Neural crest cell (in vitro differentiated cells): ENCODE measurements at regions not wholly inside any gene's neighbourhood (a gene's known extent, or its start where the extent isn't known, plus 50 kb on each side); places are given as distances from the start of the nearest gene placed in this dataset.

Source experiments
- DNase-seq: peaks from one replicate; pipeline ENCODE4 v3.0.0; 2021; ENCODE audit warnings: low read depth, mixed read lengths, low spot score
- H3K27ac Mint-ChIP-seq: one replicate; pipeline ENCODE4 v1.8.0; 2021; ENCODE audit warnings: mild to moderate bottlenecking, mixed read lengths; ENCODE audit not compliant: unreplicated experiment
- H3K27me3 Mint-ChIP-seq: 2 replicates; pipeline ENCODE4 v1.8.0; 2021; ENCODE audit warnings: low read depth, mild to moderate bottlenecking, mixed read lengths
- H3K36me3 Mint-ChIP-seq: 2 replicates; pipeline ENCODE4 v1.8.0; 2021; ENCODE audit warnings: low read depth, mild to moderate bottlenecking, mixed read lengths
- H3K4me1 Mint-ChIP-seq: 2 replicates; pipeline ENCODE4 v1.8.0; 2021; ENCODE audit warnings: mixed read lengths
- H3K4me3 Mint-ChIP-seq: one replicate; pipeline ENCODE4 v1.8.0; 2021; ENCODE audit warnings: mild to moderate bottlenecking, mixed read lengths
- H3K9me3 Mint-ChIP-seq: 2 replicates; pipeline ENCODE4 v1.8.0; 2021; ENCODE audit warnings: mixed read lengths
- CTCF ChIP-seq: fragments of 200-600 bp; sonication (generic); conservative IDR thresholded peaks from 2 replicates; pipeline ENCODE4 v1.5.0; 2021; ENCODE audit warnings: antibody characterized with exemption, mild to moderate bottlenecking

GRCh38 chr6:164534070-164534766 is 775.2 kb downstream of the C6orf118 start:
- no peak for DNase-seq
- TF ChIP-seq CTCF: no peak
- Mint-ChIP-seq H3K4me3 (no peak overlapping the region), H3K36me3 (peaks cover 2% of the 10 kb centered on the region), H3K9me3 (no peaks in the 10 kb centered on the region), H3K27ac (peak overlapping the region; percentile 4), H3K4me1 (peaks cover 11% of the 10 kb centered on the region), H3K27me3 (no peaks in the 10 kb centered on the region)

GRCh38 chr6:164533045-164533362 is 776.4 kb downstream of the C6orf118 start:
- Mint-ChIP-seq H3K9me3 (no peaks in the 10 kb centered on the region), H3K4me1 (peaks cover 11% of the 10 kb centered on the region), H3K27me3 (no peaks in the 10 kb centered on the region), H3K27ac (no peak overlapping the region), H3K4me3 (no peak overlapping the region), H3K36me3 (peaks cover 2% of the 10 kb centered on the region)
- no peak for DNase-seq
- no peak for TF ChIP-seq CTCF

- Mint-ChIP-seq H3K27ac (peak overlapping the region; percentile 14), H3K4me3 (no peak overlapping the region), H3K27me3 (no peaks in the 10 kb centered on the region), H3K36me3 (peaks cover 2% of the 10 kb centered on the region), H3K4me1 (peaks cover 11% of the 10 kb centered on the region), H3K9me3 (no peaks in the 10 kb centered on the region)
- DNase-seq: no peak
- no peak for TF ChIP-seq CTCF
Observed at GRCh38 chr6:164532198-164533044, 777.0 kb downstream of the C6orf118 start.

GRCh38 chr6:164531736-164532135 is 777.7 kb downstream of the C6orf118 start:
- Mint-ChIP-seq H3K27me3 (no peaks in the 10 kb centered on the region), H3K36me3 (peaks cover 4% of the 10 kb centered on the region), H3K27ac (no peak overlapping the region), H3K4me1 (peaks cover 11% of the 10 kb centered on the region), H3K9me3 (peaks cover 3% of the 10 kb centered on the region), H3K4me3 (no peak overlapping the region)
- no peak for DNase-seq
- TF ChIP-seq CTCF: no peak

- peaks cover 12% of the 10 kb centered on the region for H3K36me3 Mint-ChIP-seq
- peaks cover 14% of the 10 kb centered on the region for H3K9me3 Mint-ChIP-seq
- H3K27me3 Mint-ChIP-seq: no peaks in the 10 kb centered on the region
- peaks cover 11% of the 10 kb centered on the region for H3K4me1 Mint-ChIP-seq
- no peak for DNase-seq
- no peak overlapping the region for H3K4me3 Mint-ChIP-seq
- no peak for TF ChIP-seq CTCF
- H3K27ac Mint-ChIP-seq: no peak overlapping the region
Observed at GRCh38 chr6:164528539-164528938, 780.9 kb downstream of the C6orf118 start.
